HG03520 (cell line): ENCODE measurements at regions not wholly inside any gene's neighbourhood (a gene's known extent, or its start where the extent isn't known, plus 50 kb on each side); places are given as distances from the start of the nearest gene placed in this dataset.
"Not testable (repeated sequence)": the region's sequence is repeated elsewhere in the genome, so short reads cannot be mapped to it uniquely, and the experiment has no call there.

Source experiments
- ATAC-seq: cut with Tn5 transposase; IDR thresholded peaks from one replicate; pipeline ENCODE4 v1.9.1; 2021; ENCODE audit warnings: mild to moderate bottlenecking, moderate library complexity; ENCODE audit not compliant: unreplicated experiment

GRCh38 chrX:4613651-4614050 lies 900.2 kb upstream of the PRKX start:
- ATAC-seq, result not testable (repeated sequence)

- ATAC-seq, result no peak
These were observed 875.4 kb upstream of the PRKX start for GRCh38 chrX:4588893-4589292.

GRCh38 chrX:4588466-4588865 lies 875.0 kb upstream of the PRKX start:
- no peak for ATAC-seq

- ATAC-seq, result no peak
These were observed 874.6 kb upstream of the PRKX start for GRCh38 chrX:4588056-4588455.

- no peak for ATAC-seq
These were observed 866.5 kb upstream of the PRKX start for GRCh38 chrX:4579999-4580398.

GRCh38 chrX:4579480-4579879 lies 866.0 kb upstream of the PRKX start:
- ATAC-seq, result no peak

GRCh38 chrX:4572691-4573090 lies 859.2 kb upstream of the PRKX start:
- ATAC-seq, result no peak

- ATAC-seq, result no peak
These were observed 856.7 kb upstream of the PRKX start for GRCh38 chrX:4570151-4570550.

- ATAC-seq, result no peak
These were observed 846.7 kb upstream of the PRKX start for GRCh38 chrX:4560192-4560591.

GRCh38 chrX:4550018-4550417 lies 836.6 kb upstream of the PRKX start:
- ATAC-seq, result no peak

GRCh38 chrX:4547213-4547836 lies 833.9 kb upstream of the PRKX start:
- peak; percentile 82 for ATAC-seq

GRCh38 chrX:4546178-4546577 lies 832.7 kb upstream of the PRKX start:
- not testable (repeated sequence) for ATAC-seq

GRCh38 chrX:4528247-4528646 lies 814.8 kb upstream of the PRKX start:
- no peak for ATAC-seq

- ATAC-seq, result no peak
These were observed 772.5 kb upstream of the PRKX start for GRCh38 chrX:4485912-4486311.

- no peak for ATAC-seq
These were observed 770.8 kb upstream of the PRKX start for GRCh38 chrX:4484266-4484665.

GRCh38 chrX:4451591-4451990 lies 738.1 kb upstream of the PRKX start:
- no peak for ATAC-seq

GRCh38 chrX:4450177-4450576 lies 736.7 kb upstream of the PRKX start:
- no peak for ATAC-seq

- ATAC-seq, result no peak
These were observed 722.5 kb upstream of the PRKX start for GRCh38 chrX:4435905-4436304.

GRCh38 chrX:4397471-4397870 lies 684.0 kb upstream of the PRKX start:
- ATAC-seq, result no peak

GRCh38 chrX:4382273-4382672 lies 668.8 kb upstream of the PRKX start:
- ATAC-seq, result no peak

- no peak for ATAC-seq
These were observed 667.3 kb upstream of the PRKX start for GRCh38 chrX:4380710-4381109.

- ATAC-seq, result no peak
These were observed 665.6 kb upstream of the PRKX start for GRCh38 chrX:4379071-4379470.

- ATAC-seq, result no peak
These were observed 660.3 kb upstream of the PRKX start for GRCh38 chrX:4373791-4374190.
